GM23338 (cell line): ENCODE measurements at regions not wholly inside any gene's neighbourhood (a gene's known extent, or its start where the extent isn't known, plus 50 kb on each side); places are given as distances from the start of the nearest gene placed in this dataset.

Source experiments
- ATAC-seq: fragments of 200-7000 bp; cut with Tn5 transposase; 3 replicates; pipeline ENCODE4 v1.9.1; 2020
- DNase-seq: peaks from one replicate; pipeline ENCODE4 v3.0.0-alpha.2; 2015; ENCODE audit warnings: low spot score
- H2AFZ ChIP-seq: fragments of 200-600 bp; sonication (generic); 2 replicates; pipeline ENCODE4 v1.8.0; 2016; ENCODE audit warnings: antibody characterized with exemption, mild to moderate bottlenecking, moderate library complexity
- H3F3A ChIP-seq: fragments of 200-600 bp; sonication (generic); replicated peaks from 2 replicates; pipeline ENCODE4 v1.8.0; 2017; ENCODE audit warnings: antibody characterized with exemption, mixed run types, low read depth
- H3K27ac ChIP-seq: fragments of 200-600 bp; sonication (generic); 2 replicates; pipeline ENCODE4 v1.6.1; 2016; ENCODE audit warnings: low read depth
- H3K27me3 ChIP-seq: fragments of 200-600 bp; sonication (generic); 2 replicates; pipeline ENCODE4 v1.8.0; 2016; ENCODE audit warnings: mild to moderate bottlenecking, mixed run types, moderate library complexity; ENCODE audit not compliant: insufficient read depth
- H3K36me3 ChIP-seq: fragments of 200-600 bp; sonication (generic); 2 replicates; pipeline ENCODE4 v1.8.0; 2016; ENCODE audit warnings: mild to moderate bottlenecking; ENCODE audit not compliant: insufficient read depth
- H3K4me1 ChIP-seq: fragments of 200-600 bp; sonication (generic); 2 replicates; pipeline ENCODE4 v1.8.0; 2016; ENCODE audit warnings: mild to moderate bottlenecking, moderate library complexity; ENCODE audit not compliant: insufficient read depth
- H3K4me2 ChIP-seq: fragments of 200-600 bp; sonication (generic); 2 replicates; pipeline ENCODE4 v1.7.1; 2017; ENCODE audit warnings: mixed run types
- H3K4me3 ChIP-seq: fragments of 200-600 bp; sonication (generic); 2 replicates; pipeline ENCODE4 v1.6.1; 2016; ENCODE audit warnings: mixed run types
- H3K79me2 ChIP-seq: fragments of 200-600 bp; sonication (generic); replicated peaks from 2 replicates; pipeline ENCODE4 v1.8.0; 2017; ENCODE audit warnings: mild to moderate bottlenecking; ENCODE audit not compliant: insufficient read depth
- H3K9me2 ChIP-seq: fragments of 200-600 bp; sonication (generic); 2 replicates; pipeline ENCODE4 v1.8.0; 2017; ENCODE audit not compliant: insufficient read depth
- H4K20me1 ChIP-seq: fragments of 200-600 bp; sonication (generic); replicated peaks from 2 replicates; pipeline ENCODE4 v1.8.0; 2017; ENCODE audit warnings: mild to moderate bottlenecking; ENCODE audit not compliant: insufficient read depth
- H3K27ac Mint-ChIP-seq: 2 replicates; pipeline ENCODE4 v1.8.0; 2020; ENCODE audit warnings: inconsistent platforms, mild to moderate bottlenecking, moderate library complexity, mixed read lengths
- H3K27me3 Mint-ChIP-seq: 3 replicates; pipeline ENCODE4 v1.8.0; 2022; ENCODE audit warnings: low read depth, mild to moderate bottlenecking, moderate library complexity, mixed read lengths, inconsistent platforms; ENCODE audit not compliant: insufficient read depth, poor library complexity
- H3K36me3 Mint-ChIP-seq: 3 replicates; pipeline ENCODE4 v1.8.0; 2021; ENCODE audit warnings: low read depth, mild to moderate bottlenecking, inconsistent platforms, moderate library complexity, mixed read lengths
- H3K4me1 Mint-ChIP-seq: 3 replicates; pipeline ENCODE4 v1.8.0; 2020; ENCODE audit warnings: mild to moderate bottlenecking, inconsistent platforms, mixed read lengths
- H3K4me3 Mint-ChIP-seq: 3 replicates; pipeline ENCODE4 v1.8.0; 2021; ENCODE audit warnings: moderate library complexity, mild to moderate bottlenecking, inconsistent platforms, mixed read lengths
- H3K9me3 Mint-ChIP-seq: 3 replicates; pipeline ENCODE4 v1.8.0; 2020; ENCODE audit warnings: moderate library complexity, mild to moderate bottlenecking, inconsistent platforms, mixed read lengths
- CREB1 ChIP-seq: fragments of 250-450 bp; sonication (Bioruptor Pico); IDR thresholded peaks from 2 replicates; pipeline ENCODE4 v1.5.0; 2020; ENCODE audit warnings: low read depth, mild to moderate bottlenecking, moderate library complexity
- CTCF ChIP-seq, 2 experiments: fragments of 200-600 bp in 1 of 2; sonication (generic) in 1 of 2; conservative IDR thresholded peaks; 2 replicates each; pipeline versions ENCODE4 v1.5.1 to v1.6.1; 2016 to 2017; ENCODE audit warnings: antibody characterized with exemption in 2 of 2, low read depth in 2 of 2, mild to moderate bottlenecking in 2 of 2, moderate library complexity in 1 of 2
- EZH2phosphoT487 ChIP-seq: fragments of 200-600 bp; sonication (generic); IDR thresholded peaks from one replicate; pipeline ENCODE4 v1.8.1; 2018; ENCODE audit warnings: antibody characterized with exemption; ENCODE audit not compliant: unreplicated experiment
- JUNB ChIP-seq: IDR thresholded peaks from one replicate; pipeline ENCODE4 v1.6.1; 2016; ENCODE audit warnings: antibody characterized with exemption; ENCODE audit not compliant: unreplicated experiment
- POLR2AphosphoS5 ChIP-seq: IDR thresholded peaks from 2 replicates; pipeline ENCODE4 v1.6.1; 2016; ENCODE audit warnings: antibody characterized with exemption, low read depth
- REST ChIP-seq: IDR thresholded peaks from one replicate; pipeline ENCODE4 v1.6.1; 2018; ENCODE audit warnings: antibody characterized with exemption; ENCODE audit not compliant: unreplicated experiment
- STAT1 ChIP-seq: IDR thresholded peaks from one replicate; pipeline ENCODE4 v1.6.1; 2016; ENCODE audit warnings: antibody characterized with exemption; ENCODE audit not compliant: unreplicated experiment
- ZNF114 ChIP-seq: fragments of 250-450 bp; sonication (Bioruptor Pico); IDR thresholded peaks from 2 replicates; pipeline ENCODE4 v1.5.0; 2020; ENCODE audit warnings: mild to moderate bottlenecking, moderate library complexity
- ZNF331 ChIP-seq: fragments of 250-450 bp; sonication (Bioruptor Pico); IDR thresholded peaks from 2 replicates; pipeline ENCODE4 v1.5.0; 2020; ENCODE audit warnings: low read depth, mild to moderate bottlenecking, moderate library complexity
- TF ChIP-seq, protein P1 (sequence below): fragments of 250-450 bp; sonication (Bioruptor Pico); IDR thresholded peaks from 2 replicates; pipeline ENCODE4 v1.5.0; 2020; ENCODE audit warnings: mild to moderate bottlenecking, moderate library complexity
- TF ChIP-seq, protein P2 (sequence below): IDR thresholded peaks from 2 replicates; pipeline ENCODE4 v1.6.1; 2016; ENCODE audit warnings: antibody characterized with exemption

DNA sequence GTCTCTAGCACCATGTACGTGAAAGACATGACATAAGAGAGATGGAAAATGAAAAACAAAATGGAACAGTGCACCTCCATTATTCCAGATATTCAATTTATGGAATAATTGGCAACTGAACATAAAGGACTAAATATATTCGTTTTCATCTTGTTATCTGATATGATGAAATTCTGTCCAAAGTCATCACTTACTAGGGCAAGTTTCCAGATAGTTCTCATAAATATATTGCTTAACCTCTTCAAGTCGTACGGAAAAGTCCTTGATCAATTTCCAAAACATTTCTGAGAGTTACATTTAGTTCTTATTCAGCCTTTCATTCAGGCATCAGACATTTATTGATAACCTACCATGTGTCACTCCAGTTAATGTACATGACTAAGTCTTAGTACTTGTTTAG lies 185.2 kb downstream of the HGF start:
- no peak for DNase-seq
- Mint-ChIP-seq H3K27me3 (peaks cover 2% of the 10 kb centered on the region), H3K36me3 (no peaks in the 10 kb centered on the region), H3K9me3 (no peaks in the 10 kb centered on the region), H3K4me3 (no peak overlapping the region), H3K4me1 (no peaks in the 10 kb centered on the region), H3K27ac (no peak overlapping the region)
- TF ChIP-seq POLR2AphosphoS5 (no peak), EZH2phosphoT487 (no peak), CREB1 (CRISPR knock-in tag) (no peak), ZNF114 (CRISPR knock-in tag) (no peak), ZNF331 (CRISPR knock-in tag) (no peak), REST (no peak), STAT1 (no peak), CTCF (conservative IDR thresholded peaks at IDR 0.05; ENCODE audit: low read depth in 2 of 2) (no peak), JUNB (no peak)
- TF ChIP-seq, protein P1, sequence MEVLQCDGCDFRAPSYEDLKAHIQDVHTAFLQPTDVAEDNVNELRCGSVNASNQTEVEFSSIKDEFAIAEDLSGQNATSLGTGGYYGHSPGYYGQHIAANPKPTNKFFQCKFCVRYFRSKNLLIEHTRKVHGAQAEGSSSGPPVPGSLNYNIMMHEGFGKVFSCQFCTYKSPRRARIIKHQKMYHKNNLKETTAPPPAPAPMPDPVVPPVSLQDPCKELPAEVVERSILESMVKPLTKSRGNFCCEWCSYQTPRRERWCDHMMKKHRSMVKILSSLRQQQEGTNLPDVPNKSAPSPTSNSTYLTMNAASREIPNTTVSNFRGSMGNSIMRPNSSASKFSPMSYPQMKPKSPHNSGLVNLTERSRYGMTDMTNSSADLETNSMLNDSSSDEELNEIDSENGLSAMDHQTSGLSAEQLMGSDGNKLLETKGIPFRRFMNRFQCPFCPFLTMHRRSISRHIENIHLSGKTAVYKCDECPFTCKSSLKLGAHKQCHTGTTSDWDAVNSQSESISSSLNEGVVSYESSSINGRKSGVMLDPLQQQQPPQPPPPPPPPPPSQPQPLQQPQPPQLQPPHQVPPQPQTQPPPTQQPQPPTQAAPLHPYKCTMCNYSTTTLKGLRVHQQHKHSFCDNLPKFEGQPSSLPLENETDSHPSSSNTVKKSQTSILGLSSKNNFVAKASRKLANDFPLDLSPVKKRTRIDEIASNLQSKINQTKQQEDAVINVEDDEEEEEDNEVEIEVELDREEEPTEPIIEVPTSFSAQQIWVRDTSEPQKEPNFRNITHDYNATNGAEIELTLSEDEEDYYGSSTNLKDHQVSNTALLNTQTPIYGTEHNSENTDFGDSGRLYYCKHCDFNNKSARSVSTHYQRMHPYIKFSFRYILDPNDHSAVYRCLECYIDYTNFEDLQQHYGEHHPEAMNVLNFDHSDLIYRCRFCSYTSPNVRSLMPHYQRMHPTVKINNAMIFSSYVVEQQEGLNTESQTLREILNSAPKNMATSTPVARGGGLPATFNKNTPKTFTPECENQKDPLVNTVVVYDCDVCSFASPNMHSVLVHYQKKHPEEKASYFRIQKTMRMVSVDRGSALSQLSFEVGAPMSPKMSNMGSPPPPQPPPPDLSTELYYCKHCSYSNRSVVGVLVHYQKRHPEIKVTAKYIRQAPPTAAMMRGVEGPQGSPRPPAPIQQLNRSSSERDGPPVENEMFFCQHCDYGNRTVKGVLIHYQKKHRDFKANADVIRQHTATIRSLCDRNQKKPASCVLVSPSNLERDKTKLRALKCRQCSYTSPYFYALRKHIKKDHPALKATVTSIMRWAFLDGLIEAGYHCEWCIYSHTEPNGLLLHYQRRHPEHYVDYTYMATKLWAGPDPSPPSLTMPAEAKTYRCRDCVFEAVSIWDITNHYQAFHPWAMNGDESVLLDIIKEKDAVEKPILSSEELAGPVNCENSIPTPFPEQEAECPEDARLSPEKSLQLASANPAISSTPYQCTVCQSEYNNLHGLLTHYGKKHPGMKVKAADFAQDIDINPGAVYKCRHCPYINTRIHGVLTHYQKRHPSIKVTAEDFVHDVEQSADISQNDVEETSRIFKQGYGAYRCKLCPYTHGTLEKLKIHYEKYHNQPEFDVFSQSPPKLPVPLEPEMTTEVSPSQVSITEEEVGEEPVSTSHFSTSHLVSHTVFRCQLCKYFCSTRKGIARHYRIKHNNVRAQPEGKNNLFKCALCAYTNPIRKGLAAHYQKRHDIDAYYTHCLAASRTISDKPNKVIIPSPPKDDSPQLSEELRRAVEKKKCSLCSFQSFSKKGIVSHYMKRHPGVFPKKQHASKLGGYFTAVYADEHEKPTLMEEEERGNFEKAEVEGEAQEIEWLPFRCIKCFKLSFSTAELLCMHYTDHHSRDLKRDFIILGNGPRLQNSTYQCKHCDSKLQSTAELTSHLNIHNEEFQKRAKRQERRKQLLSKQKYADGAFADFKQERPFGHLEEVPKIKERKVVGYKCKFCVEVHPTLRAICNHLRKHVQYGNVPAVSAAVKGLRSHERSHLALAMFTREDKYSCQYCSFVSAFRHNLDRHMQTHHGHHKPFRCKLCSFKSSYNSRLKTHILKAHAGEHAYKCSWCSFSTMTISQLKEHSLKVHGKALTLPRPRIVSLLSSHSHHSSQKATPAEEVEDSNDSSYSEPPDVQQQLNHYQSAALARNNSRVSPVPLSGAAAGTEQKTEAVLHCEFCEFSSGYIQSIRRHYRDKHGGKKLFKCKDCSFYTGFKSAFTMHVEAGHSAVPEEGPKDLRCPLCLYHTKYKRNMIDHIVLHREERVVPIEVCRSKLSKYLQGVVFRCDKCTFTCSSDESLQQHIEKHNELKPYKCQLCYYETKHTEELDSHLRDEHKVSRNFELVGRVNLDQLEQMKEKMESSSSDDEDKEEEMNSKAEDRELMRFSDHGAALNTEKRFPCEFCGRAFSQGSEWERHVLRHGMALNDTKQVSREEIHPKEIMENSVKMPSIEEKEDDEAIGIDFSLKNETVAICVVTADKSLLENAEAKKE (CRISPR knock-in tag), result no peak
- TF ChIP-seq, protein P2, sequence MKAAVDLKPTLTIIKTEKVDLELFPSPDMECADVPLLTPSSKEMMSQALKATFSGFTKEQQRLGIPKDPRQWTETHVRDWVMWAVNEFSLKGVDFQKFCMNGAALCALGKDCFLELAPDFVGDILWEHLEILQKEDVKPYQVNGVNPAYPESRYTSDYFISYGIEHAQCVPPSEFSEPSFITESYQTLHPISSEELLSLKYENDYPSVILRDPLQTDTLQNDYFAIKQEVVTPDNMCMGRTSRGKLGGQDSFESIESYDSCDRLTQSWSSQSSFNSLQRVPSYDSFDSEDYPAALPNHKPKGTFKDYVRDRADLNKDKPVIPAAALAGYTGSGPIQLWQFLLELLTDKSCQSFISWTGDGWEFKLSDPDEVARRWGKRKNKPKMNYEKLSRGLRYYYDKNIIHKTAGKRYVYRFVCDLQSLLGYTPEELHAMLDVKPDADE, result no peak
- no peaks in the 10 kb centered on the region for H4K20me1 ChIP-seq
- no peaks in the 10 kb centered on the region for H3K4me1 ChIP-seq
- no peak for ATAC-seq
- H3F3A ChIP-seq, result no peaks in the 10 kb centered on the region
- no peaks in the 10 kb centered on the region for H3K27me3 ChIP-seq
- H3K79me2 ChIP-seq, result no peaks in the 10 kb centered on the region
- H3K4me3 ChIP-seq, result no peak overlapping the region
- H3K27ac ChIP-seq, result no peak overlapping the region
- H3K4me2 ChIP-seq, result no peak overlapping the region
- H3K36me3 ChIP-seq, result no peaks in the 10 kb centered on the region
- H2AFZ ChIP-seq, result no peak overlapping the region
- peaks cover 3% of the 10 kb centered on the region; the same call in 1 of the 2 replicates for H3K9me2 ChIP-seq
